ENCODE measurements at regions not wholly inside any gene's neighbourhood (a gene's known extent, or its start where the extent isn't known, plus 50 kb on each side); places are given as distances from the start of the nearest gene placed in this dataset.

DNA sequence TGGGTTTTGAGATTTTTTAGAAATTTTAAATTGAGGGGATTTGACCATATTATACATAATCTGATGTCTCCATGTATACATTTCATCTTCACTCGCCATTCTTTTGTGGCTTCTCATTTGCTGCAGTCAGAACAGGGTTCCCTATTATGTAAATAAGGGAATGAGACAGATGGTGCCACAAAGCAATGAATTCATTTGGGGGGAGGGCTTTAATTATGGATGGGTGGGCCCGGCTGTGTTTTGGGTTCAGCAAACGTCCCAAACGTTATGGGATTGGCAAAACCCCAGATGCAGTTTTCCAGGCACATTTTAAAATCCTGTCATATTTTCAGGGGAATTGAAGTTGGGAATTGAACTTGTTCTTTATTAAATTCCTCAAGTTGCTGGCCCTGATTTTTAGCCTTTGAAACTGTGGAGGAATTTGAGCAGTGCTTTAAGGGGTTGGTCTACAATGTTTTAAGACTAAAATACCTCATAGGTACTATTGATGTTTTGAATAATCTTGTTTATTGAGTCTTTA is 558.5 kb upstream of the ZNF462 start:
- no peak overlapping the region for H3K4me3 ChIP-seq (replicated peaks; ENCODE audit: low read depth, low read length)
- TF ChIP-seq, protein P1, sequence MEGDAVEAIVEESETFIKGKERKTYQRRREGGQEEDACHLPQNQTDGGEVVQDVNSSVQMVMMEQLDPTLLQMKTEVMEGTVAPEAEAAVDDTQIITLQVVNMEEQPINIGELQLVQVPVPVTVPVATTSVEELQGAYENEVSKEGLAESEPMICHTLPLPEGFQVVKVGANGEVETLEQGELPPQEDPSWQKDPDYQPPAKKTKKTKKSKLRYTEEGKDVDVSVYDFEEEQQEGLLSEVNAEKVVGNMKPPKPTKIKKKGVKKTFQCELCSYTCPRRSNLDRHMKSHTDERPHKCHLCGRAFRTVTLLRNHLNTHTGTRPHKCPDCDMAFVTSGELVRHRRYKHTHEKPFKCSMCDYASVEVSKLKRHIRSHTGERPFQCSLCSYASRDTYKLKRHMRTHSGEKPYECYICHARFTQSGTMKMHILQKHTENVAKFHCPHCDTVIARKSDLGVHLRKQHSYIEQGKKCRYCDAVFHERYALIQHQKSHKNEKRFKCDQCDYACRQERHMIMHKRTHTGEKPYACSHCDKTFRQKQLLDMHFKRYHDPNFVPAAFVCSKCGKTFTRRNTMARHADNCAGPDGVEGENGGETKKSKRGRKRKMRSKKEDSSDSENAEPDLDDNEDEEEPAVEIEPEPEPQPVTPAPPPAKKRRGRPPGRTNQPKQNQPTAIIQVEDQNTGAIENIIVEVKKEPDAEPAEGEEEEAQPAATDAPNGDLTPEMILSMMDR (IDR thresholded peaks at IDR 0.05; ENCODE audit: low read length, missing control alignments) = no peak
- no peak for DNase-seq (ENCODE audit: low read depth)

DNA sequence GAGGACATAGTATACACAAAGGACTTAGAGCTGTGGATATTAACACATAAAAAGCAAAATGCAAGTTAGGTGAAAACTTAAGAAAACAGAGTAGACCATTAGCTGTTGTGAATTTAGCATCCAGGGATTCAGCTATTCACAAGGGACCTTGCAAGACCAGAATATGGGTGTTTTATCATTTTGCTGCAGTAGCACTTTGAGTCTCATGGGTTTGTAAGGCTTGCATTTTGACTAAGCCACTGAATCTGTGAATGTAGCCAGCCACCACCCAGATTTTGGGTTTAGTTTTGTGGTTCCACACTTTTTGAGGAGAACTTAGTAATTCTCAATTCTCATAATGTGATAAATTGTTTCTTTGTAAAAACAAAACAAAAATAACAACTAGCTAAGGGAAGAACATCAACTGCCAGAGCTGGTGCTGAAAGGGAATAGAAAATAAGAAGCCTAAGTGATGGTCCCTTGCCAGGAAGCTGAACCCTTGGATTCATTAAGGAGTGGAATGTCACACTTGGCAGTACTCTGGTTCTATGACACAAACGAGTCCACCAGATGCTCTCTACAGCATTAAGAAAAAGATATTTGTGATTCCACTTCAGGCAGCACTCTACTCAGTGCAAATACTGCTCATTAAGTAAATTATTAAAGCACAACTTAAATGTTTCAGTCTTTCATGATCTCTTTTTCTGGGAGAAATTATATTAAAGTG is 557.4 kb upstream of the ZNF462 start:
- no peak overlapping the region for H3K4me3 ChIP-seq (replicated peaks; ENCODE audit: low read depth, low read length)
- TF ChIP-seq, protein P1 (IDR thresholded peaks at IDR 0.05; ENCODE audit: low read length, missing control alignments) = no peak
- DNase-seq (ENCODE audit: low read depth) = no peak

DNA sequence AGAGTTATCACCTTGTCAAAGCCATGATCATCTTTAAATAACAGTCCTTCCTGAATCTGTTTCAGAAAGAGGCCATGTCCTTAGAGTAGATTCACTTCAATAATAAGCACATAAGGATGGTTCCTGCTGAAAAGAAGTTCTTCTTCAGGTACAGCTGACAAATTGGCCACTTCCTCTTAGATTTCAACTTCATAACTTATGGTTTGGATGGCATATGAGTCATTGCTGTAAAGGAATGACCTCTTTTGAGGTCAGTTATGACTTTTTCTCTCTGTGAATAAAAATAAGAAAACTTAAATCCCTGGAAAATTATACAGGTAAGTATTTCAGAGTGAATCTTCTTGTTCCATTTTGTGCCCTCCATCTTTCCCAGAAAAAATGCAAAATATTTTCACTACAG is 555.3 kb upstream of the ZNF462 start:
- no peak for DNase-seq (ENCODE audit: low read depth)
- no peak overlapping the region for H3K4me3 ChIP-seq (replicated peaks; ENCODE audit: low read depth, low read length)
- TF ChIP-seq, protein P1 (IDR thresholded peaks at IDR 0.05; ENCODE audit: low read length, missing control alignments) = no peak

DNA sequence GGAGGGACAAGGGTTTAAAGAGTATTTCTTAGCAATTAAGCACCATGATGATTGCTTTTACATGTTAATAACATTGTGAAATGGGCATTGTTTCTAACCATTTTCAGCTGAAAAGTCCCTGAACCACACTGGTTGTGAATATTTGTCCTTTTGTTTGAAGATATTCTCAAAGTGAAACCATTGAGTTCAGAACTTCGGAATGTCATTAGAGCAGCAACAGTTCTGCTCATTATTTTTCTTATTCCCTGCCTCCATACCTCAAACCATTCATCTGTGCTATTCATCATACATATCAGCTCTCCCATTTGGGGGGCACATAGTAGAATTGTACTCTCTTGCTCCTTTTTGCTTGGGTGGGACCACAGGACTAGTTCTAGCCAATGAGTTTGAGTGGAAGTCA is 553.0 kb upstream of the ZNF462 start:
- TF ChIP-seq, protein P1 (IDR thresholded peaks at IDR 0.05; ENCODE audit: low read length, missing control alignments) = no peak
- H3K4me3 ChIP-seq (replicated peaks; ENCODE audit: low read depth, low read length) = no peak overlapping the region
- no peak for DNase-seq (ENCODE audit: low read depth)

DNA sequence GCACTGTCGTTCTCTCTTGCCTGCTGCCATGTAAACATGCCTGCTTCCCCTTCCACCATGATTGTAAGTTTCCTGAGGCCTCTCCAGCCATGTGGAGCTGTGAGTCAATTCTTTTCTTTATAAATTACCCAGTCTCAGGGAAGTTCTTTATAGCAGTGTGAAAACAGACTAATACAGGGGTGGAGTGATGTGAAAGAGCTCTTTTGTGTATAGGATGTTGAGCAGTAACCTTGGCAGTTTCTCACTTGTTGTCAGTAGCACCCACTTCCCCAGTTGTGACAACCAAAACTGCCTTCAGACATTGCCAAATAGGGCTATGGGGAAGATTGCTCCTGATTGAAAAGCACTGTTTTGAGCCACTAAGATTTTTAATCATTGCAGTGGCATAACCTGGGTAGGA is 552.2 kb upstream of the ZNF462 start:
- H3K4me3 ChIP-seq (replicated peaks; ENCODE audit: low read depth, low read length) = no peak overlapping the region
- no peak for DNase-seq (ENCODE audit: low read depth)
- TF ChIP-seq, protein P1 (IDR thresholded peaks at IDR 0.05; ENCODE audit: low read length, missing control alignments) = no peak

DNA sequence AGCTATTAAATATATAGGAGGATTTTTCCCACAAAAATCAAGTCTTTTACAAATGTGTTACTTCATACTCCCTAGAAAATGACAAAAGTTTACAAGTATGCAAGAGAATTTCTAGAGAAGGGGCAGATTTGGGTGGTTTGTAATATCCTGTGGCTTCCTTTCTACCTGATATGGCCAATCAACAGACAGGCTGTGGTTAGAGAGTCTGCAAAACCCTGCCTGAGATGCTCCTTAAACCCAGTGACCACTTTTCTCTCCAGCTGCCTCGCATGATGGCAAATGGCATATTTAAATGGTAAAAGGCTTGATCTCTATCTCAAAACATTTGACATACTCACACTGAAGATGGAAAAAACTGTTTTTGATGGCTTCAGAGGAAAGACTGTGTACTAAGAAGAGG is 550.1 kb upstream of the ZNF462 start:
- H3K4me3 ChIP-seq (replicated peaks; ENCODE audit: low read depth, low read length) = no peak overlapping the region
- TF ChIP-seq, protein P1 (IDR thresholded peaks at IDR 0.05; ENCODE audit: low read length, missing control alignments) = no peak
- no peak for DNase-seq (ENCODE audit: low read depth)

DNA sequence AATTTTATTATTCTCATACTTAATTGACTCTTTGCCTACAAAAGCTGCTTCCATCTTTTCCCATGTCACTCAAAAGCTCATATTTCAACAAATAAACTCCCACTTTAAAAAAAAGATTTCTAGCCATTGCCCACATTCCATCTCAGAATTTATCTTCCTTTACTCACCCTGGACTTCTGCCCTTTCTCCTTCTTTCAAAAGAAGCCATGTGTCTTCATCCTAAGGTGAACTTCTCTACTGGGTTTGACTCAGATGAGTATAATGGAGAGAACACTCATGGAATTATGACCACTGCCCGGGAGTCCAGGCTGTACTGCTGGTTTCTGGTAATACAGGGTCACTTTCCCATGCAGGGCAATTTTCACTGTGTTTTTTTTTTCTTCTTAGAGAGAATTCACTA is 548.5 kb upstream of the ZNF462 start:
- no peak for DNase-seq (ENCODE audit: low read depth)
- H3K4me3 ChIP-seq (replicated peaks; ENCODE audit: low read depth, low read length) = no peak overlapping the region

More for the DNA sequence above, 548.5 kb upstream of the ZNF462 start:
- TF ChIP-seq, protein P1 (IDR thresholded peaks at IDR 0.05; ENCODE audit: low read length, missing control alignments) = no peak

All from fibroblast of pulmonary artery (primary cell).